Stimulated activated CD8-positive, alpha-beta memory T cell treated with anti-CD3 and anti-CD28 coated beads, Interleukin-15, amount 100 ng/mL, for 48 hours (primary cell): ENCODE measurements at regions not wholly inside any gene's neighbourhood (a gene's known extent, or its start where the extent isn't known, plus 50 kb on each side); places are given as distances from the start of the nearest gene placed in this dataset.
"Not testable (repeated sequence)": the region's sequence is repeated elsewhere in the genome, so short reads cannot be mapped to it uniquely, and the experiment has no call there.

Source experiments
- DNase-seq, 2 donors: peaks; one replicate each; pipeline ENCODE4 v3.0.0-alpha.2; 2020; ENCODE audit warnings: low read depth in 2 of 2

DNA sequence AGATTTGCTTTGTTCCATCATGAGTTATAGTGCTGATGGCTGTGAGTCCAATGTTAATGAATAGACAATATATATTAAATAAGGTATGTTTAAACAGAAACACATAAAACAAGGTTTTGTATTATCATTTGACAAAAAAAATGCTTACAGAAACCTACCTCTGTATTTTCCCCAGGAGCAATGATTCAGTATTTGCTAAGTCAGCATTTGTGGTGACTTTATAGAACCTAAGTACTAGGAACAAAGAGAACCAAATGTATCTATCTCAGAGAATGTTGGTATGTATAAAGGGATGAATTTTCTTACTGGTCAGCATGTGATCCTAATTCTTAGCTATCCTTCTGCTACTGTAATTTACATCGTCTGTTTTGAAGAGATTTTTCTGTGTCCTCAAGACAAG, 421.5 kb upstream of the SEL1L start:
- no peak for DNase-seq

DNA sequence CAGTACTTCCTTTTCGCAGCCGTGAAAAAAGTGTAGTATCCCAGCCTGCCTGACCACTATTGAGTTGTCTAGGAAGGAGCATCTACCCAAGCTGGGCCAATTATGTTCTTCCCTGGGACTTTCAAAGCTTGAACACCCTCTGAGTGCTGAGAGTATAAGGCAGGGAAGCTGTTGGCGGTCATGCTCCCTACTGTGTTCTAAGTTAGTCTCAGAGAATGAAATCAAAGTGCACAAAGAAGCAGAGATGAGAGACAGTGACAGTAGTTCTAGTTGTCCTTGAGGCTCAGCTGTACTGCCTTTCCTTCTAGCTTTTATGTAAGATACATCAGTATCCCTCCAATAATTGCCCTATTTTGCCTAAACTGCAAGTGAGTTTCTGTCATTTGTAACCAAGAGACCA, 427.1 kb upstream of the SEL1L start:
- DNase-seq: no peak

DNA sequence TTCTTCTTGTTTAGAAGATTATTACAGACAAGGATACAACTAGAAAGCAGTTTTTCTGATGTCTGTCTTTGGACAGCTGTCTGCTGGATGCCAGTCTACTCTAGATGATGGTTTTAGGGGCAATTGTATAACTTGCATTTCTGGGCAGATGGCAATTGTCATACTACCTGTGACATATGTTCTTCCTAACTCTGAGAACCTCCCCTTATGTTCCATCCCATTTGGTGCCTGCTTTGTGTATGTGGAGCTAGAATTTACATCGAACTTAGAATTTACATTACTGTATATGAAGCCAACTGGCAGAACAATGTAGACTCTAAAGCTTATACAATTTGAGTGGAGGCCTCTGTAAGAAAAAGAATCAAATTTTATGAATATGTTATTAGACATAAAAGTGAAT, 430.2 kb upstream of the SEL1L start:
- no peak for DNase-seq

DNA sequence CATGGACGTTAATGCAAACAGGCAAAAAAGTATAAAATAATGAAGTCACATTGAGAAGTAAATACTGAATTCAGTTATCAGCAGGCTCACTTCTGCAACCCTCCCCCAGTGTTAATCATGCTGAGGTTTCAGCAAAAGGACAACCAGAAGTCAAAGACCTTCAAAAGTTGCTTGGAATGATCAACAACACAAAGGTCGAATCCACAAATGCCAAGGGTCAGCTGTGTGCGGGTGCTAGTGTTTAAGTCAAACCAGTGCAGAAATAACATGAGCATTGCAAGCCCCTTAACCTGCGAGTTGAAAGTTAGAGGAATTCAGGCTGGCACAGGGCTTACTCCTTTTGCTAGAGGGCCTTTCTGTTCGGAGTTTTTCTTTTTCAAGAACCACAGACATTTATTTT, 436.7 kb upstream of the SEL1L start:
- DNase-seq: no peak

DNA sequence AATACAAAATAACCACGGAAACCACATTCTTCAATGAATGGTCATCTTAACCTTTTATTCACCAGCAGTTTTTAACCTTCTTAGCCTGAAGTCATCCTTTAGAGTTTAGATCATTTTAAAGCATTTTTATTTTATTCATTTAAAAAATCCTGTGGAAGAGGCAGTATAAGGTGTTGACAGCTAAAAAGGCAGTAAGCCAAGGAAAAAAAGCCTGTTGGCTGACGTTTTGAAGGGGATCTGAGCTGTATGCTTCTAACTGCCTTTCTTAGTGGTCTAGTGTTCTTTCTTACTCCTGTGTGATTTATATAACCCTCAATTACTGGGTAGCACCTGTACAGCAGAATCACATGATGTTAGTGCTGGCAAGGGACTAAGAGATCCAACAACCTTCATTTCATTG, 438.3 kb upstream of the SEL1L start:
- DNase-seq: no peak

DNA sequence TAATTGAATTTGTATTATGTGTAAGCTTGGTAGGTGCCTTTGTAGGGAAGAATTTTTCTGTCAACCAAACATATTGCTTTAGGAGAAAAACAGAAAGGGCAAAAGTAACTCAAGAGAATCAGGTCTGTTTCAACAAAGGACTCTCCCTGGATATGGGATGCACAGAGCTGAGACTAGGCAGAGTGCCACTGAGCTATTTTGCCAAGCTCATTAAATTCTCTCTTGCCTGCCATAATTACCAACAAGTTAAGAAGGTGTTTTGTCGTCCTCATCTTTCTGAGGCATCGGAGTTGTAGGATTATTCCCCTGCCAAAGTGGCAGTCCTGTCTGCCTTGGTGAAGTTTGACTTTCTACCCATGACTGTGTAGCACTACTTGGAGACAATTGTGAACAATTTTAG, 438.9 kb upstream of the SEL1L start:
- DNase-seq: no peak

DNA sequence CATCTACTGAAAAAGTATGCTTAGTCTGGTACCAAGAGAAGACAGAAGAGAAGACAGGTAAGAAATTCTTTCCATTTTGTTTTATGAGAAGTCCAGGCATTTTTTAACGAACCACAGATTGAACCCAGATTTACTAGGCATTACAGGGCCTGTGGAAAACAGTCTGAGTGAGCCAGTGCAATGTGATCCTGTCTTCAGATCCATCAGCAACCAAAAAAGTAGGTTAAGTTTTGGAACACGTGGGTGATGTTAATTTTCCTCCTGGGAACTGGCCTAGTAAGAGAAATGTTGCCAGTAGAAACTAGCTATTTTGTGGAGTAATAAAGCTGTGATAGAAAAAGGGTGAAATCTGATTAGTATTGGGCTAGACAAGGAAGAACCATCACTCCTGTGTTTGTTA, 440.9 kb upstream of the SEL1L start:
- DNase-seq: no peak

DNA sequence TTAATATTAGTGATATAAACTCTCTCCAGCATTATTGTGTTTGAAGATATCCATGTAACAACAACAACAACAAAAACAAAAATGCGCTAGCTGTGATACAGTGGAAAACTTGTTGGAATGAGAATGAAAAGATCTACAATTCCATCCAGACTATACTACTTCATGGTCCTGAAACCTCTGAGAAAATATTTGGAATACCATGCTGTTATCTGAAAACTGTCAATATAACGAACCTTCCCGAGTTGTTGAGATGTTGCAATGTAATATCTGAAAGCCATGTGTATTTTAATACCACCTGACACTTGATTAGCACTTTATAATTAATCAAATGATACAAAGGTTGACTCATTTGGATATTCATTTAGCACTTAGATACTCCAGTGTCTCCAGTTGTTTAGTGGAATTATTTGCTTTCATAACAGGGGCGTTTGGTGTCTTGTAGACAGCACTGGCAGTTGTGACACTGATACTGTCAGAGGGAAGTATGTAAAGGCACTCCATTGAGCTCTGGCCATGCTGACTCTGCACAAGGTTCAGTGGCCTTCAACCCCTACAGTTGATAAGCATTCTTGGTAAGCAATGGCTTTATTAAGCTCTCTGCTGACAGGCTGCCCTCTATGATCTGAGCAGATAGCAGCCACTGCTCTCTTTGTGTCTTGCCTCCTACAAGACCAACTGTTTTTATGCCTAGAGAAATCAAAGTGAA, 447.1 kb upstream of the SEL1L start:
- DNase-seq: no peak

DNA sequence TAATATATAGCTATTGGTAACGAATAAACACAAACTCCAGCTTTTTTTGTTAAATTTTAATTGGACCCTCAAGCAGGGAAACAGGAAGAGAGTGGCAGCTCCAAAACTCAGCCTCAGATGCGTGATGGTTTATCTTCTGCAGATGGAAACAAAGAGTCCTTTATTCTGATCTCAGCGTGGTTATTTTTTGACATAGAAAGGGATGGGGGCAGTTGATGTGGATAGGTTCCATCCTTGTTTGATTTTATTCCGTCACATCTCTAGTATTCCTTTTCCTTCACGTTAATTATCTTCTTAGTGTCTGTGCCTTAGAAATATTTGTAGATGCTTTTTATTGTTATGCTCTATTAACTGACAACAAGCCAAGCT, 447.6 kb upstream of the SEL1L start:
- DNase-seq: no peak

DNA sequence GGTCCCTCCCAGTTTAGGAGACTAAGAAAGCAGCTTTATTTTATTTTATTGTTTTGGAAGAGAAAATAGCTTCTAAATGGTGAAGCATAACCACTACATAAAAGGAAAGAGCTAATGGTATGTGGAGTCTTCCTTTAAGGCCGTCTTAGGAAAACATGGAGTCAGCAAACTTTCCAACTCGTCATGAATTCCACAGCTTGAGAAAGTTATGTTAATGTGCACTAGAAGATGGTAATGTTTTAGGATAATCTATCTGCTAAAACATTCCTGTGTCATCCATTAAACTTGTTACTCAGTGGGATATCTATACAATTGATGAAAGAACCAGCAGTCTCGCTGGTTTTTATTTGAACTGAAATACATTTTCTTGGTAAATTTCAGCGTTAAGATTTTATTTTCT, 448.4 kb upstream of the SEL1L start:
- no peak for DNase-seq

DNA sequence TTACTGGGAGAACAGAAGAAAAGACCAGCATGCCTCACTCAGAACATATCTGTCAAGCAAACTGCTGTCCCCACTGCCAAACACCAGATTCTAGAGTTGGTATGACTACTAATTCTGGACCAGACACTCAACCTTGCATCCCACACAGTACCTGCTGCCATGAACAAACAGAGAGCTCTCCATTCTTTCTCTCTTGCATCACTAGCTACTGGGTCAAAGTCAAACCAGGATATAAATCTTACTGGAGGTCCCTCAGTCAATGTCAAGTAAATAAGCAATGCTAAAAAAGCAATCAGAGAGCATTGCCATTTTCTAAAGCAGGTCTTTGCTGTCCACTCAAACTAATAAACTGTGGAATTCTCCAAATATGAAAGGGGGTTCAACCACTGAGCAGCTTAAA, 452.4 kb upstream of the SEL1L start:
- no peak for DNase-seq

DNA sequence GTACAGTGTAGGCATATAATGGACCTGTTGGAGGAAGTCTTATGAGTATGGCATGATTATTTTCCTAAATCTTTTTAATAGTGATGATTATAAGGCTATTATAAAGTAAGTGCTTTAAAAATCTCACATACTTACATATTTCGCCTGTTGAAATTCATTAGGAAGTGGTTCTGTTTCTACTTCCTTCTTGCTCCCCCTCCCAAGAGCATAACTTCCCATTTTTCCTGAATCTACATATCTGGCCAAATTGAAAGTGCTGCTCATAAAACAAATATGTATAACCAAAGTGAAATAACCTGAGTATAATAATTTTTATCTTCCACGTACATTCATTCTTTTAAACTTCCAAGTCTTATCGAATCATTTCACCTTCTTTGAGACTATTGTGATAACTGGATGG, 455.6 kb upstream of the SEL1L start:
- no peak for DNase-seq

DNA sequence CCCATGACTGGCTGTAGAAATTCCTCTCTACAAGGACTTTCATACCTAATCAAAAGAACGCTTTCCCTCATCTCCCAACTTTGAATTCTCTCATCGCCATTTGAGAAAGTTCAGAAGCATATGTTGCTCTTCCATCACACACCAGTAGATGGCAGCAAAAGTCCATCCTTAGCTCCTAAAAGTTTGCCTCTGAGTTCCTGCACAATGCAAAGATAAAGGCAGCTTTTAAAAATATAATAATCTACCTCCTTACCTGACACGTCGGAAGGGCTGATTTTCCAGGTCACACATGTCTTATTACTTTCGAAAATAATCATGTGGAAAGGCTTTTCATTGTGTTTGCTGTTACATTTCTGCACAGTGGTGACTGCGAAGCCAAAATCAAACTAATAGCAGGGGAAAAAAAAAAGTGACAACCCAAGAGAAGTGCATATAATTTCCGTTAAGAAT, 456.7 kb upstream of the SEL1L start:
- DNase-seq: no peak

DNA sequence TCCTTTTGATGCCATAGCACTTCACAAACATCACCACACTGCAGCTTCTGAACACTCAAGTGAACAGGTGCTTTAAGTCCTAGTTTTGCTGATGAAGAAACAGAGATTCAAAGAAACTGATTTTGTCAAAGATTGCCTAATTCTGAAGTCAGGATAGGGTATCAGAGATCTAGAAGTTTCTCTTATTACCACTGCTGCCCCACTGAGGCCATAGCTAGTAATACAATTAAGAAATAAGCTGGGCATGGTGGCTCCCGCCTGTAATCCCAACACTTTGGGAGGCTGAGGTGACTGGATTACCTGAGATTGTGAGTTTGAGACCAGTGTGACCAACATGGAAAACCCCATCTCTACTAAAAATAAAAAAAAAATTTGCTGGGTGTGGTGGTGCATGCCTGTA, 458.3 kb upstream of the SEL1L start:
- no peak for DNase-seq

DNA sequence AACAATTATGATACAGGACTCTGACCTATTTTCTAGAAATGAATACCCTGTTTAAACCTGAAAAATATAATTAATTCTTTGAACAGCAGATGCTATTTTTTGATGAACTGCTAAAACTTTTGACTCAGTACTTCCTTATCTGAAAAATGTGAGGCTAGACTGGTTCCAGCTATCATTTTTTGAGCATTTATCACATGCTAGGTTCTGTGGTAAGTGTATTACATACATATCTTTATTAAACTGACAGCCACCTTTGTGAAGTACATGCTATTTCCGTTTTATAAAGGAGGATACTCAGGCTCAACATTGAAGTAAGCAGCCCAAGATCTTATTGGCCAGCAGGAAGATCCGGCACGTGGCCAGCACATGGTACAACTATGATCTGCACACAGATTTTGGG, 459.8 kb upstream of the SEL1L start:
- DNase-seq: no peak

DNA sequence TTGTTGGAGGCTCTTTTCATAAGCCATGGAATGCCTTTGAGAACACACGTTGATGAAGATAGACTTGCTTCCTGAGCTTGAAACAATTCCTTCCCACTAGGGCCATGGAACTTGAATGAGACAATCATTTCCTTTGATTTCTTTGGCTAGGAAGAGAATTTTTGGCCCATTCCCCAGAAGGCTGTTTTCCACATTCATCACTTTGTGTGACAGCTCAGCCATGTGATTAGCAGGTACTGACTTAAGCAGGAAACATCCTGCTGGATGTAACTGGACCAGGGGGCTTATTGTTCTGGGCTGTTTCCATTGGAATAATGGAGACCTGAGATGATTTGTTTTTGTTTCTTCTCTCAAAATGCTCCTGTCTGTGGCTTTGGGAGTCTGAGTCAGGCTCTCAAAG, 469.8 kb upstream of the SEL1L start:
- DNase-seq: no peak

DNA sequence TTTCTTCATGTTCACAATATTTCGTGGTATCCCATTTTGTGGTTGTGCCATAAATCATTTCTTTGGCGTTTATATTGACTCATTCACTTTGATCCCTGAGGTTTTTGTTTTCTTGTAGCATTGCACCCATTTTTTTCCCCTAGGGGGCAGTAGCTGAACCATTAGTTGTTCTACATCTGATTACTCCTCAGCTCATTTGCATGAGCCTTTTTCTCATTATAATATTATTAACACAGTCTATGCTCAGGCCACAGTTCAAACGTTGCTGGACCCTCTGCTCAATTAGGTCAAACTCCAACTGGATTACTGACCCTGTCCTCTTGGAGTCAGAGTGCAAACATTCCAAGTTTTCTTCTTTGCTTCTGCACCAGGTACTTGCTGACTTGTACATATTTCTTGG, 475.4 kb upstream of the SEL1L start:
- no peak for DNase-seq

DNA sequence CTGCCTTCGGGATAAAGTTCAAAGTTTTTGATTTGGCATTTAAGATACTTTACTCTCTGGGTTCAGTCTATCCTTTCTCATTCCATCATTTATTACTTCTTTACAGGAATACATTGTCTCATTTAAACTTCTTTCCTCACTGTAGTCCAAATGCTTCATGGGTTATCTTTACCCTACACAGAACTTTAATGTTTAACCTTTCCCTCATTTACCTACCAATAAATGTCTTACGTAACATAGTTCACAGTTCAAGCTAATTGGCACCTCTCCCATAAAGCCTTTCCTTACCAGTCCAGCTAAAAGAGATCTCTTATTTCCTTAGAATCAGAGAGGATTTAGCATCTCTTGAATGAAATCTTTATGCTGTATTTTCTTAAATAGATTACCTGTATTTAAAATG, 476.3 kb upstream of the SEL1L start:
- no peak for DNase-seq

DNA sequence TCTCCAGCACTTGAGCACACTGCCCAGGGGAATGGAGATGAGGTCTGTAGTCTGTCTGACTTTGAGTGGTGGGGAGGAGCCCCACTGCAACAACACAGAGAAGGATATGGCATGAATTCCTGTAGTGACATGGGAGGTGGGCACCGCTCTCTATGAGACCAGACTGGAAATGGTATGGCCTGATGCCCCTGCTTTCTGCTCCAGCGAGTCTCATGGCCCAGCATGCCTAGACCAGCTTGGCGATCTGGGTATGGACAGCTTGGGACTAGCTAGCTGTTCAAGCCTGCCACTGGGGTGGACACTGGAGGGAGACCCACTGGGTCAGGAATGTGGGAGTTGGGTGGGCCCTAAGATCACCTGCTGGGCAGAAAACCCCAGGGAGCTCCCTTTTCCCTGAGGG, 477.8 kb upstream of the SEL1L start:
- DNase-seq: no peak

DNA sequence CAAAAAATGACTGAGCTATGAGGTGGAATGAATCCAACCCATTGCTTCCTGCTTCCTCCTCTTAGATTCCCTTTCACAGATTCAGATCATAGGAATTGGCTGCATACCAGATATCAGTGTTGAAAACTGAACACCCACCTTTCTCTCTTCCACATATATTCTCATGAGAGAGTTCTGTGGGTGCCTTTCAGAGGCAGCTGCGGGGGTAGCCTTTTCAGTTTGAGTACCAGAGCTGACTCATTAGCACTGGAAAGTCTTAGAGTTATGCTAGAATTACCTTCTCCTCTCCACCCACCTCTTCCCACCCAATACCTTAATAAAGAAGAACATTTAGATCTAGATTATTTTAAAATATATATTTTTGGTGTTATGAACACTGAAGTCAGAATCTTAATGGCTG, 495.4 kb upstream of the SEL1L start:
- no peak for DNase-seq

DNA sequence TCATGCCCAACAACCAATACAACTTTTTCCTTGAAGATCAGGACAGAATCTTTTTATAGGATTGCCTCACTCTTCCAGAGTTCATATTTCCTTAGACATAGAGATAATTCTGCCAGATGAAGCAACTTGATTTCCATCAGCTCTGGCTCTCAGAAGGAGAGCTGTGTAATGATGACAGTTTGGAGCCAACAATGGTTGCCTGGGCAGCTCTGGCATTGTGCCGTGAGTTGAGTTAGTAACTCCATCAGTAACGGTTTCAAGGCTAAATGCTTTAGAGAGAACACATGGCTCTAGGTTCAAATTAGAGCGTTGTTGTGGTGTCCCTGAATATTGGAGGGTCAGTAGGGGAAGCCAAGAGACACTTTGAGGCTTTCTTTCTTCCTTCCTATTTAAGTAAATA, 501.7 kb upstream of the SEL1L start:
- no peak for DNase-seq

DNA sequence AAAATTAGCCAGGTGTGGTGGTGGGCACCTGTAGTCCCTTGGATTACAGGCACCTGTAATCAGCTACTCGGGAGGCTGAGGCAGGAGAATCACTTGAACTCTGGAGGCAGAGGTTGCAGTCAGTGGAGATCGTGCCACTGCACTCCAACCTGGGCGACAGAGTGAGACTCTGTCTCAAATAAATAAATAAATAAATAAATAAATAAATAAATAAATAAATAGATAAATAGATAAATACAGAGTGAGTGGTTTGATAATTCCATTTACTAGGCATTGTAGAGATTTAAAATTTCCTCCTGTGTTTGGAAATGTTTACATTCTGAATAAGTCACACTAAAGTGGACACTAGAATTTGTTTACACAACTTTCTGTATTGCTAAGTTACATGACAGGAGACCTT, 504.4 kb upstream of the SEL1L start:
- not testable (repeated sequence) for DNase-seq

DNA sequence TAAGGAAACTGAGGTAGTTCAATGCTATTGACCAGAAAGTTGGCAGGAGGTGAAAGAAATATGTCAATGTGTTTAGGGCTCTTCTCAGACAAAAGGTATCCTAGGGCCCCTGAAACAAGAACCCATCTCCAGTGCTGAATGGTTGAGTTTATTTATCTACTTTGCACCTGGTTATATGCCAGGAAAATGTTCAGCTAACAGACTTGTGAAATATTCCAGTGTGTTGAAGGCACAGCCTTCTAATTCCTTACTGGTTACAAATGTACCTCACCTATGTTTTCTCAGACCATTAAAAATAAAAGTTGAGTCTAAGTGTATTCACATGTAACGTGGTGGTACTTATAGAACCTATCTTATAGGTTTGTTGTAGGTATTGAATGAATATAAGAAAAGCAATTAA, 511.7 kb upstream of the SEL1L start:
- no peak for DNase-seq

DNA sequence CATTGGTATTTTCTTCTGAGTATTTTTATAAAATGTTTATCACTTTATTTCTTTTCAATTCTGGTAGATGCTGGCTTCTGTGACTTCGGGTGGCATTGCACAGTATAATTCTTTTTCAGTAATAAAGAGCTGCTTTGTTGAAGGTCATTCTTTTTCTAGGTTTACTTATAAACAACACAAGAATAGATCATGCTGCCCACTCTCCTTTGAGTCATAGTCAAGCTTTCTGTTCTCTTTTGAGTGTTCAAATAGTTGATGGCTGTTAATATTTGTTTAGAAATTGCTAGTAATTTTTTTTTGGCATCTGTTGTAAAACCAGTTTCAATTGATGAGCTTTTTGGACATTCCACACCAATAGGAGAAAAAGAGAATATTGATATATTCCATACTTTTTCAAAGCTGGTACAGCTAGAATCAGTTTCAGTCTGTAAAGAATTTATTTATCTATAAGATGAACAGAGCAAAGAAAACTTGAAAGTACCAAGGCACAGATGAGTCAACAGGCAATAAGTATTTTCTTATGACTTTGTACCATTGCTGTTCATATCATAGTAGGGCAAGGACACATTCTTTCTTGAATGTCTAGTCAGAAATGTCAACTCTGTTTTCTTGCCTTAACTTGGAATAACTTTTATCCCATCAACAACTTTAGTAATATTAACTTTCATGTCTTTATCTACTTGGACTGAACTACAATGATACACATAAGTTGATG, 513.0 kb upstream of the SEL1L start:
- DNase-seq: no peak
